Loucy (cell line): ENCODE measurements at regions not wholly inside any gene's neighbourhood (a gene's known extent, or its start where the extent isn't known, plus 50 kb on each side); places are given as distances from the start of the nearest gene placed in this dataset.

Source experiments
- EZH2phosphoT487 ChIP-seq: fragments of 200-600 bp; IDR thresholded peaks from 2 replicates; pipeline ENCODE4 v1.6.1; 2018; ENCODE audit warnings: antibody characterized with exemption, mild to moderate bottlenecking, moderate library complexity, borderline replicate concordance
- TF ChIP-seq, protein P1 (sequence below): fragments of 200-600 bp; sonication (generic); conservative IDR thresholded peaks from 2 replicates; pipeline ENCODE4 v1.5.1; 2014; ENCODE audit warnings: mild to moderate bottlenecking, antibody characterized with exemption, low read length

DNA sequence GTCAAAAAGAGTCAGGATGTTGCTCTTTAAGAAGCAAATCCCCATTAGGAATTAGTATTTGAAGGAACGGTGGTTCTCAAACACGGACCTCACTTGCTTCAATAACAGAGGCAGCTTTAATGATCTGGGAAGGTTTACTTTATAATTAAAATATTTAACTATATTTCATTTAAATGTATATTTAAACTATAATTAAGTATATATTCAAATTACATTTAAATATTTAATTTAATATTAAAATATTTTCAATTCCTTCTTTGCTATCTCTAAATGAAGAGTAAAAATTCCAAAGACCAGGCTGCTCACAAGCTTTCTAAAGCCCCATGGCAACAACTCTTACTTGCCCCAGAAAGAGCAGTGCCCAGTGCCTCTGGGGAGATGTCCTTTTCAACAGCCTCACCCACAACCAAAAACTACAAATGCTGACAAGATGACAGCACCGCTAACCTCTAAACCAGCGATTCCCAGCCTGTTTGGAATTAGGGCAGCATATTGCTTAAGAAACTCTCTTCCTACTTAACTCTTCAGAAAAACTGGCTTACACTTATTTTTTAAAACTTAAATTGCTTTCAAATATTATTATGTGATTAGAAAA lies 62.9 kb upstream of the POU3F3 start:
- TF ChIP-seq, protein P1, sequence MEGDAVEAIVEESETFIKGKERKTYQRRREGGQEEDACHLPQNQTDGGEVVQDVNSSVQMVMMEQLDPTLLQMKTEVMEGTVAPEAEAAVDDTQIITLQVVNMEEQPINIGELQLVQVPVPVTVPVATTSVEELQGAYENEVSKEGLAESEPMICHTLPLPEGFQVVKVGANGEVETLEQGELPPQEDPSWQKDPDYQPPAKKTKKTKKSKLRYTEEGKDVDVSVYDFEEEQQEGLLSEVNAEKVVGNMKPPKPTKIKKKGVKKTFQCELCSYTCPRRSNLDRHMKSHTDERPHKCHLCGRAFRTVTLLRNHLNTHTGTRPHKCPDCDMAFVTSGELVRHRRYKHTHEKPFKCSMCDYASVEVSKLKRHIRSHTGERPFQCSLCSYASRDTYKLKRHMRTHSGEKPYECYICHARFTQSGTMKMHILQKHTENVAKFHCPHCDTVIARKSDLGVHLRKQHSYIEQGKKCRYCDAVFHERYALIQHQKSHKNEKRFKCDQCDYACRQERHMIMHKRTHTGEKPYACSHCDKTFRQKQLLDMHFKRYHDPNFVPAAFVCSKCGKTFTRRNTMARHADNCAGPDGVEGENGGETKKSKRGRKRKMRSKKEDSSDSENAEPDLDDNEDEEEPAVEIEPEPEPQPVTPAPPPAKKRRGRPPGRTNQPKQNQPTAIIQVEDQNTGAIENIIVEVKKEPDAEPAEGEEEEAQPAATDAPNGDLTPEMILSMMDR = no peak
- no peak for TF ChIP-seq EZH2phosphoT487
